HL-60 (cell line): ENCODE measurements at regions not wholly inside any gene's neighbourhood (a gene's known extent, or its start where the extent isn't known, plus 50 kb on each side); places are given as distances from the start of the nearest gene placed in this dataset.

Source experiments
- CTCF ChIP-seq: IDR thresholded peaks from one replicate; pipeline ENCODE4 v1.5.1; 2011; ENCODE audit warnings: low read length, control low read depth, inconsistent platforms; ENCODE audit not compliant: insufficient read depth
- GABPA ChIP-seq: IDR thresholded peaks from 2 replicates; pipeline ENCODE4 v1.6.1; 2012; ENCODE audit warnings: low read depth
- POLR2AphosphoS5 ChIP-seq: IDR thresholded peaks from 2 replicates; pipeline ENCODE4 v1.6.1; 2012; ENCODE audit warnings: low read depth
- REST ChIP-seq: IDR thresholded peaks from 2 replicates; pipeline ENCODE4 v1.6.1; 2012; ENCODE audit warnings: low read depth; ENCODE audit not compliant: insufficient replicate concordance
- SPI1 ChIP-seq: IDR thresholded peaks from 2 replicates; pipeline ENCODE4 v1.6.1; 2012; ENCODE audit warnings: low read depth, mild to moderate bottlenecking, borderline replicate concordance

DNA sequence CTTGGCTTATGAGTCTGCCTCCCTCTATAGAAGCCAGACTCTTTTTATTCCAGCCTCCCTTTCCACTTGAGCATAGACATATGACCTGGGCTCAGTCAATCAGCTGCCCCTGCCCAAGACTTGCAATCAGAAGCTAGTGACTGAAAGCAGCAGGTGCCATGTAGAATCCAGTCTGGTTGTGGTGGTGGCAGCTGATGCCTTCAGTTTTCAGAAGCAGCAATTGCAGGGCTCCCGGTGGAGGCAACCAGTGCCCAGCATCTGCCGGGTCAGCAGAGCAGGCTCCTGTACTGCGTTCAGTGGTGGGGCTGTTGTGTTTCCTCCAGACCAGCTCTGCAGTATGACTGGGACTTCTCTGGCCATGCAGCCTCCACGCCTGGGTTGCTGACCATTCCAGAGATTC, 53.9 kb upstream of the PALM2AKAP2 start:
- no peak for TF ChIP-seq CTCF
- TF ChIP-seq POLR2AphosphoS5, result no peak
- no peak for TF ChIP-seq SPI1
- TF ChIP-seq REST, result no peak
- no peak for TF ChIP-seq GABPA
